ENCODE measurements at regions not wholly inside any gene's neighbourhood (a gene's known extent, or its start where the extent isn't known, plus 50 kb on each side); places are given as distances from the start of the nearest gene placed in this dataset.

DNA sequence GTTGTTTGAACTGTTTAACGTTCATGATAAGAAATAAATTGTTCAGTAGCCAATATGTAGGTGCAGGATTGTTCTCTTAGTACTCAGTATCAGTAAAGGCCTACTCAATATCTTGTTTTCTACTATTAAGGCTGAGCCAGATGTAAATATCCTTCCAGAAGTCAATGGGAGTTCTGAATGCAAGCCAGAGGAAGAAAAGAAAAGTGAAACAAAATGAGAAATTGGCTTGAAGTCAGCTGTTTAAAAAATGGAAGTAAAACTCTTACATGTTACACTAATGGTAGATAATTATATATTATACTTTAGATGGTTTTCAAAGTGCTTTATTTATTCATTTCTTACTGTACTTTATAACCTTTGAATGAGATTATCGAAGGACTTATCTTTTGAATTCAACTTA, 1417.9 kb downstream of the ADGRL3 start:
- CTCF ChIA-PET (ENCODE audit: low intra/inter-chr PET ratio, low total read pairs) = no interaction called here
- WGBS (ENCODE audit: low lambda C conversion rate) = 1% methylated on average over 2 of the region's 2 CpGs
- BruUV-seq (replicated peaks) = no TSS peak

More for the DNA sequence above, 1417.9 kb downstream of the ADGRL3 start:
- Histone ChIP-seq H3K4me1 (ENCODE audit: insufficient read depth, low read length) (no peaks in the 10 kb centered on the region), H3K27me3 (ENCODE audit: control insufficient read depth in 1 of 2, insufficient read depth in 2 of 2, low read length in 2 of 2) (no peaks in the 10 kb centered on the region), H3K4me3 (replicated peaks in 1 of 3; ENCODE audit: insufficient read depth in 1 of 3, low read depth in 2 of 3, low read length in 3 of 3) (no peak overlapping the region), H3K9me3 (ENCODE audit: low read length) (no peaks in the 10 kb centered on the region), H4K20me1 (ENCODE audit: insufficient read depth, low read length) (no peaks in the 10 kb centered on the region), H3K9ac (ENCODE audit: insufficient read depth, low read depth, low read length) (no peak overlapping the region), H3K36me3 (replicated peaks in 1 of 2; ENCODE audit: control insufficient read depth in 1 of 2, insufficient read depth in 2 of 2, low read length in 2 of 2) (no peaks in the 10 kb centered on the region), H2AFZ (ENCODE audit: low read length) (no peak overlapping the region), H3K79me2 (ENCODE audit: insufficient read depth, low read length) (no peaks in the 10 kb centered on the region), H3K4me2 (ENCODE audit: low read depth, low read length) (no peak overlapping the region), H3K27ac (ENCODE audit: extremely low read length, insufficient read depth, low read length) (no peak overlapping the region)
- in situ Hi-C loops (cut with HindIII; ENCODE audit: extremely low pct_ligation_motif_present, low pct_unique_long_range_greater_than_20kb) = no loop called here
- POLR2A ChIA-PET = no interaction called here
- DNase-seq (ENCODE audit: low spot score) = no peak
- no peak for ATAC-seq
- TF ChIP-seq ZNF570 (CRISPR knock-in tag; IDR thresholded peaks at IDR 0.05; ENCODE audit: borderline replicate concordance) (no peak), ZSCAN9 (CRISPR knock-in tag; IDR thresholded peaks at IDR 0.05; ENCODE audit: borderline replicate concordance) (no peak), ZNF33A (CRISPR knock-in tag; IDR thresholded peaks at IDR 0.05; ENCODE audit: borderline replicate concordance) (no peak), KLF15 (CRISPR knock-in tag; IDR thresholded peaks at IDR 0.05; ENCODE audit: borderline replicate concordance) (no peak), SP1 (IDR thresholded peaks at IDR 0.05) (no peak), SP1 (CRISPR knock-in tag; IDR thresholded peaks at IDR 0.05) (no peak), MAFF (IDR thresholded peaks at IDR 0.05; ENCODE audit: low read depth, low read length) (no peak), SMAD1 (CRISPR knock-in tag; IDR thresholded peaks at IDR 0.05; ENCODE audit: borderline replicate concordance, low read depth) (no peak), HNRNPH1 (optimal IDR thresholded peaks at IDR 0.05; ENCODE audit: low read depth, low read length) (no peak), HCFC1 (IDR thresholded peaks at IDR 0.05; ENCODE audit: low read depth, low read length) (no peak), GTF3A (CRISPR knock-in tag; conservative IDR thresholded peaks at IDR 0.05) (no peak), ZNF790 (CRISPR knock-in tag; IDR thresholded peaks at IDR 0.05; ENCODE audit: borderline replicate concordance) (no peak), NFYB (CRISPR knock-in tag; IDR thresholded peaks at IDR 0.05) (no peak), HOXA3 (CRISPR knock-in tag; IDR thresholded peaks at IDR 0.05) (no peak), ZC3H4 (CRISPR knock-in tag; IDR thresholded peaks at IDR 0.05; ENCODE audit: borderline replicate concordance) (no peak), ZNF777 (CRISPR knock-in tag; IDR thresholded peaks at IDR 0.05) (no peak), ZBTB39 (CRISPR knock-in tag; IDR thresholded peaks at IDR 0.05) (no peak)
- TF ChIP-seq, protein P1, sequence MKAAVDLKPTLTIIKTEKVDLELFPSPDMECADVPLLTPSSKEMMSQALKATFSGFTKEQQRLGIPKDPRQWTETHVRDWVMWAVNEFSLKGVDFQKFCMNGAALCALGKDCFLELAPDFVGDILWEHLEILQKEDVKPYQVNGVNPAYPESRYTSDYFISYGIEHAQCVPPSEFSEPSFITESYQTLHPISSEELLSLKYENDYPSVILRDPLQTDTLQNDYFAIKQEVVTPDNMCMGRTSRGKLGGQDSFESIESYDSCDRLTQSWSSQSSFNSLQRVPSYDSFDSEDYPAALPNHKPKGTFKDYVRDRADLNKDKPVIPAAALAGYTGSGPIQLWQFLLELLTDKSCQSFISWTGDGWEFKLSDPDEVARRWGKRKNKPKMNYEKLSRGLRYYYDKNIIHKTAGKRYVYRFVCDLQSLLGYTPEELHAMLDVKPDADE (CRISPR knock-in tag; IDR thresholded peaks at IDR 0.05) = no peak
- FAIRE-seq = no peak
- intact Hi-C loops (cut with micrococcal nuclease; ENCODE audit: unreplicated experiment) = no loop called here

Data from HepG2 (cell line).